GM19025 (cell line): ENCODE measurements at regions not wholly inside any gene's neighbourhood (a gene's known extent, or its start where the extent isn't known, plus 50 kb on each side); places are given as distances from the start of the nearest gene placed in this dataset.

Experiments
- ATAC-seq: cut with Tn5 transposase; IDR thresholded peaks from one replicate; pipeline ENCODE4 v1.9.1; 2021; ENCODE audit warnings: mild to moderate bottlenecking, low read depth, moderate library complexity; ENCODE audit not compliant: unreplicated experiment

DNA sequence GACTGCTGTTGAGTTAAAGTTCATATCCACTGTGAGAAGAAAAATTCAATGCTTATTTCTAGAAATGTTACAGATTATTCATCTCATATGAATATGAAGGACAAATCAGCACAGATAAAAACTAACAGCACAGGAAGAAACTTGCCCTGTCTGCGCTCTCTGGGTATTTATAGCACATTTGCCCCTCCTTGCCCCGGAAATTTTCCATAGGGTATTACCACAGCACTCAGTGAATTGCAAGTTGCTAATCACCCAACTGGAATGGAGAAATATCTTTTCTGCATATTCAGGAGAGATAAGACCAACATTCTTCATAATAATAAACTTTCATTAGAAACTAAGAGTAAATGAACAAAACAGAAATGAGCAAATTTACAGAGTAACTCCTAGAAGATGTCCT, 318.0 kb upstream of the KLF12 start:
- ATAC-seq, result no peak

DNA sequence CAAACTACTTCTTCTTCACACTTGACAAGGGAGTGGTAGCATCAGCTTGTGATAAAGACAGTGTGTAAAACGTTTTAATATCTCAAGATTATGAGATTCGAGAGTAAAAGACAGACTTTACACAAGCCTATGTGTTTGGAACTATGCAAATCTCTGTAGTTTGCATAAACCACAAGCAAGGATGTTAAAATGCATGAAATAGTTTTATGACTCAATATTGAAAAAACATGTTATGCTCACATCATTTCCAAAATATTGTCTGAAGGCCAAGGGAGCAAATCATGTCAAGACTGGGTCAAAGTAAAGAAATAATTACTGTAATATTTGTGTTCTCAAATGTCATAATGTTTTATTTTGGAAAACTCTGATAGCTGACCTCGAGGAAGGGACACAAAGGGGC, 316.8 kb upstream of the KLF12 start:
- ATAC-seq, result no peak

DNA sequence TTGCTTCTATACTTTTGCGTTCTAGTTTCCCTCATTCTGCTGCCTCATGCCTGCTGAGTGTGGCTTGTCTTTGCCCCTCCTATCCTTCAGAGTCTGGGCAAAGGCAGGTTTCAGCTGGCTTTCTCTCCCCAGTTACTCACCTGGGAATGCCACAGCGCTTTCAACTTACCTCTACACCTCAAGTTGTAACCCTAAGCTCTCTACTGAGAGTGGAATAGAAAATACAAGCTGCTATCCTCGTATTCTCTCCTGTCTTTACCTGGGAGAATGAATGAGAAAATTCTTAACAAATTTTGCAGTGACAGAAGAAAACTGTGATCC, 316.3 kb upstream of the KLF12 start:
- no peak for ATAC-seq

DNA sequence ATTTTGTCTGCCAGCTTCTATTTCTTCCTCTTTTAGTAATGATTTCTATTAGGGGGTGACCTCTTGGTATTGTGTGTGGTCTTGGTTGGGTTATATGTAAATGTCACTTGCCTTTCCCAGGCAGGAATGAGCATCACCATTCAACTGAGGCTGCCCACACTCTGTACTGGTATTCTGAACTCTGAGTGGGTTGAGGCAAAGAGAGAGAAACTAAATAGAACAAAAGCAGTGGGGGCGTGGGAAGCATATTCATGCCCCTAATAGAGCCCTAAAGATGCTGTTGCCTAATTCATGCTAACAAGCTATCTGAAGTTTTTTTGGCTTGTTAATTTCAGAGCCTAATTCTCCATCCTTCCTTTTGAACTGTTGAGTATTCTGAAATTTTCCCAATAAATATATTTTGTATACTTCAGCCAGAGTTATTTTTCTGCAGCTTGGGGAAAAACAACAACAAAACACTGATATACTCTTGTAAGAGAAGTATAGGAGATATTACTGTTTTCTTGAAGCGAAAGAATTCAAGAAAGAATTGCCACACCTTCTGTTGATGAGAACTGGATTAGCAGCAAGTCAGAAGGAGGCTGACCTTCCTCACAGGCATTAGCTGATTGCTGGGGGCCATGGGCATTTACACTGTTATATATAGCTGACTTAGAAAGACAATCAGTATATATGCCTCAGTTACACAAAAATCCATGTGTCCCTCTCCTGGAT, 315.8 kb upstream of the KLF12 start:
- ATAC-seq, result no peak

DNA sequence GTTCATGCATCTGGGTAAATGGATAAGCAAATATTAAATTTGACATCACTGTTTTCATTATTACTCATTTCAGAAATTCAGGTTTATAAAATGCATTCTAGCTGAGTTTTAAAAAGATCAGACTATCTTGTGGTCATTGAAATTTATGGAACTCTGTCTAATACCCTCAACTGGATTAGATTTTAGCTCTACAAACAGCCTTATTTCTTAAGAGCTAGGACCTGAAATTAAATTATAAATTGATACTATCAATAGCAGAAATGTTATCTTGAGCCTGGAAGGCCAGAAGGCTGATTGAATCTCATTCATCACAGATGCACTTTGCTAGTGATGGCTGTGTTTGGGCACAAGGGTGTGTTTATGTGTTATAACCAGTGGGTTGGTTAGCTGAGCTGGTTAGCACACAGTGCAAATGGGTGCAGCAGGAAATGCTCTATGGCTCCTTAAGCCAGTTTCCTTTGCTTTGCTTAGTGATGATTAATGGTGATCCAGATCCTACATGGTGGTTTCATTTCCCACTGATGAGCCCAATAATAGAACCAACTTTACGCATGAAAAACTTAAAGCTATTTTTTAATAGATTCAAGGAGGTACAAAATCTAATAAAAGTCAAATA, 310.8 kb upstream of the KLF12 start:
- ATAC-seq, result no peak

DNA sequence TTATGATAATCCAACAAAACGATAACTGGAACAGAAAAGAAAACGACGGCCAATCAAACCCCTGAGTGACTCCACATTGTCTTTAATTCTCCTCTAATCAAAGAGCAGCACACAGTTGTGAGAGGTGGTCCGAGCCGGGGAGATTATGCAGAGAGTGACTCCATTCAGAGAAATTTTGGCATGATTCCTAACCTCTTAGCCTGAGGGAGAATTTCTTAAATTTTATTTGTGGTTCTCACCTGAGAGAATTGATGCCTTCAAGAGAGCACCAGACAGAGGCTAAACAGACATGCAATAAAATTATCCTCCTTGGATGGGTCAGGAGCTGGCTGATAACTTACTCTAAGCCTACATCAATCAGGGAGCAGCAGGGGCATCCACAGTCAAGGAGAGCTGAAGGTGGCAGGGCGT, 310.0 kb upstream of the KLF12 start:
- ATAC-seq, result no peak

DNA sequence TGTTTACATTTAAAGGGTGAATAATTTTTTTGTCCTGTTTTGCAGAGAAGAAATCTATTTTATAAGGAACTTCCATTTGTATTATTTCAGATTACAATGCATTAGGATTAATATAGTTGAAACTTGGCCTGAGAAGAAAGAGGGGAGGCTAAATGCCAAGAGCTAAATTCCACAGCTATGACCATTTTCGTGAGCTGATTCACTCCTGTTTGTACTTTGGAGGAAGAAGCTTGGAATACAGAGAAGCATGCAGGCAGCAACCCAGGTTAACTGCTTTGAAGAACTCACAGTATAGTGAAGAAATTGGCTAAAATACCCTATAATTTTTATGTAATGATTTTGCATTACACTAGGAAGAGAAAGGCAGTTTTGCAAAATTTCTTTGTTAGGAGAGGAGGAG, 309.4 kb upstream of the KLF12 start:
- no peak for ATAC-seq

DNA sequence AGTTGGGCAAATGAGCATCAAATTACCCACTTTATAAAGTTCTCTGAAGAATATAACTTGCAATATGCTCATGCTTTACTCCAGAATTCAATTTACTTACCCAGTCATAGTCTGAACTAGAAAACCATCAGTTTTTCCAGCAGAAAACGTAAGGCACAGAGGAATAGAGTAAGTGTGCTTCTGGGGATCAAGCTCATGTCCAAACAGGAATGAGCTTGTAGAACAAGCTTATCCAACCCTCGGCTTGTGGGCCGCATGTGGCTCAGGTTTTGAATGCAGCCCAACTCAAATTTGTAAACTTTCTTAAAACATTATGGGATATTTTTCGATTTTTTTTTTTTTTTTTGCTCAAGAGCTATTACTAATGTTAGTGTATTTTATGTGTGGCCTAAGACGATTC, 308.5 kb upstream of the KLF12 start:
- ATAC-seq, result no peak

DNA sequence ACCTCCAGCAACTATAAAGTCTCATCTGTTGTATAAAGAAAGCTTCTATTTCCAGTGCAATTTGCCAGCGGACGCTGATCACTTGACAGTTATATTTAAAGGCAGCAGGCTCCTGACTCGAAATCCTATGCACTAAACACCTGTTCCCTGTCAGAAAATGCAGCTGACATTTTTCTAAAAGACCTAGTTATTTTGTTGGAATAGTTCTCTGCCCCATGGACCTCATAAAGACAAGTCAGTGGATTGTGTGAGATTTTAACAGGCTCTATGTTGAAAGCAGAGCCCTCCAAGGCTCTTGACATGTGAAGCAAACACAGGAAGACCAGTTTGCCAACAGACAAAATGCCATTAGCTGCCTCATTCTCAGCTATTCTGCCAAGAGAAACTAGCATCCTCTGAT, 304.7 kb upstream of the KLF12 start:
- ATAC-seq, result no peak

DNA sequence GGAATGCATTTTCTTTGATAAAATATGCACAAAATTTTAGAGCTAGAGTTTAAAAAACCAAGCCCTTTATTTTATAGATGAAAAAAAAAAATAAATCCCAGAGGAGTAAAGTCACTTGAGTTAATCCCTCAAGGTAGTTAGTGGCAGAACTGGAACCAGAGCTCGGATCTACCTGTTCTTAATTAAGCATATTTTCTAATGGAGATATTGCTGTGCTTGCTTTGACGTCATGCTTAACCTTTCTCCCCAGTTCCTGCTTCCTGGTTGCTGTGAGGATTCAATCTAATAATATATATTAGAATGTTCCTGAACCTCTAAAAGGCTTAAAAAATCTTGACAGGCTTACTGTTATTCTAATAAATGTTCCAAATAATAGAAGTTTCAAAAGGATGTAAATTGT, 300.6 kb upstream of the KLF12 start:
- no peak for ATAC-seq

DNA sequence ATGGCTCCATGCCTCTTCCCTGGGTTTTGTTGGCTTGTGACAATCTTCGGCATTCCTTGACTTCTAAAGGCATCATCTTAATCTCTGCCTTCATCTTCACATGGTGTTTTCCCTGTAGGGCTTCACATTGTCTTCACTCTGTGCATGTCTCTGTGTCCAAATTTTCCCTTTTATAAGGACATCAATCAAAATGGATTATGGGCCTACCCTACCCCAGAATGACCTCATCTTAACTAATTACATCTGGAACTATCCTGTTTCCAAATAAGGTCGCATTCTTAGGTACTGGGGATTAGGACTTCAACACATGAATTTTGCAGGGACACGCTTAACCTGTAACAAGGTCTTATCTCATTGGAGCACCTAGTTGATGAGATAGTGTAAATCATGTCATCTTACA, 290.3 kb upstream of the KLF12 start:
- no peak for ATAC-seq

DNA sequence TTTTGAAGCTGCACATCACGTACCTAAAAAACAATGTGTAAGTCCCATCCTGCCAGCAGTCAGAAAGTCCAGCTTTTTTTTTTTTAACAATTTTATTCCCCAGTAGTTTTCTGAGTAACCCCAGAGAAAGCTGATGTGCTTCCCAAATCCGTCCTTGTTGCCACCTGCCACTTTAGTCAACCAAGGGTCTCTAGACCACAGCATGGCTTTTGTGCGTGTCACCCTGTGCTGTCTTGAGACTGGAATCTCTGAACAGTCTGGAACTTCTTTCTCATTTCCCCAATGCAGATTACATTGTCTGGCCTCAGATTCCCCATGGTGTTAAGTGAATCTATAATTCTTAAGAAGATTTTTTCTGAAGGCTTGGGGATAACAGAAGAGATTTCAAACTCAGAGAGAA, 289.2 kb upstream of the KLF12 start:
- no peak for ATAC-seq

DNA sequence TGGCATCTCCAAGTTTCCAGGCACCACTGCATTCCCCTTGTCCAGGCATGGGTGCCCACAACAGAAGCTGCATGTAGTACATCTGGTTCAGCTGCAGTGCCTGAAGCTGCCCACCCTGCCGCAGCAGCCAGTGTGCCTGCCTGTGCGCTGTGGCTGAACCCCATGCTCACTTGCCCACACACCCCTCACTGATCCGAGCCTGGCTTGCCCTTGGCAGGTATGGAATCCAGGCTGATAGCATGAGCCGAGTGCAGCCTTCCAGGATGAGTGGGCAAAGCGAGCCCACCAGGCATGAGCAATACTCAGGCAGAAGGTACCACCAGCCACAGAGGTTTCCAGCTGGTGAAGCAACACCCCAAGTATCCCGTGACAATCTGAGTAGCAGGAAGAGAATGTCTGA, 280.3 kb upstream of the KLF12 start:
- ATAC-seq, result no peak

DNA sequence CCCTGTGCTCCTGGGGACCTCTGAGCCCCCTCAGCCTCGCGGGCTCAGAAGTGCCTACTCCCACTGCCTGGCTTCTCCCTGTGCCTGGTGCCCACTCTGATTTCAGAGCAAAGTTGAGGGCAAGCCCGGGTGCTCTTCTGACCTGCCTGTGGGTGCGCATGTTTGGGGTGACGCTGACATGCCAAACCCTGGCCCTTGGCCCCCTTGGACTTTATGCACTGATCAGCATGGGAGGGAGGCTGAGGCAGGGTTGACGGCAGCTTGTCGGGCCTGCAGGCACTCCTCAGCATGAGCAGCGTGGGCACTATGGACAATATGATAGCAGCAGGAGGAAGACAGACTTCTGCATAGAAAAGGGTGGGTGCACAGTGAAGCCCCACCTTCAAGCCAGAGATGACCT, 279.3 kb upstream of the KLF12 start:
- no peak for ATAC-seq

DNA sequence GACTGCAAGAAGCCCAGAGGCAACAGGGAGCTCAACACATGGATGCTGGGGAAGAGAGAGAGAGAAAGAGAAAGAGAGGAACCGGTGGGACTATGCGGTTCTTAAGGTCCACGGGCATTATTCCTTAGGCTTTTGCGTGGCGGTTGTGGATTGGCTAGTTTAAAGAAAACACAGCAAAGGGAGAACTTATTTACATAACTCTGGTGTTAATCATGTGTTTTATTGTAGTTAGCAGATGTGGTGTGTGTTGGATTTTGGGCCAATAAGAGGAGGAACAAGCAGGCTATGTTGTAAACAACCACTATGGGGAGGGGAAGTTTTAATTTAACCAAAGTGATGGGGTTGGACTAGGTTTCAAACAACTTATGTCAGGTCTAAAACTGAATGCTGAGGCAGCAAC, 275.3 kb upstream of the KLF12 start:
- ATAC-seq, result no peak

DNA sequence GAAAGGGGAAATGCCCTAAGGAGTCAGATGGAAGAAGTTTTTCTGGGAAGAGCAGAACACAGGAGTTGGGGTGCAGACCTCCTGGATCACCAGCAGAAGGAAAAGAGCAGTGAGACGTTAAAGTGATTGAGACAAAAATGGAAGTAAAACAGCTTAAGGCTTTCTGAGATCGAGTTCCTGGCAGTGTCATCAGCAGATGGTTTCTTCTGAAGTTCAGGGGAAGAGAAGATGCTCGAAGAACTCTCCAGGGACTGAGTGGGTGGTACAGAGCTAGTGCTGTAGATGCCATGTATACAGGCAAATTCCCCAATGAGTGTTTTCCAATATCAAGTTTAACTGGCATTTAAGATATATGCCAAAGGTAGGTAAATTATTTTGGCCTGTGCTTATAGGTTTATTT, 272.2 kb upstream of the KLF12 start:
- ATAC-seq, result no peak

DNA sequence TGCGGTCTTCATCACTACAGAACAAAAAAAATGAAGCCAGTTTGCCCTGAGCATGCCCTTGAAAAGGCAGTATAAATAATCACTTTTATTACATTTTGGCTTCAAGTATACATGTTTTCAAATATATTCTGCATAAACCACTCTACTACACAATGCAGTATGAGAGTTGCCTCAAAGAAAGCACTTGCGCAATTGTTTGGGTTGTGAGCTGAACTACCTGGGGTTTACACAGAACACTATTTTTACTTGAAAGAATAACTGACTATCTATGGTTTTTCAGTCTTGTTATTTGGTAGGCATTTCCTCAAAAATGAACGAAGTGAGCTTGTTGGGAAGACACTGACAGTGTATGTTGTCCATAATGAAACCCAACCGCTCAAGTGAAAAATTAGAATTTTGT, 264.4 kb upstream of the KLF12 start:
- ATAC-seq, result no peak

DNA sequence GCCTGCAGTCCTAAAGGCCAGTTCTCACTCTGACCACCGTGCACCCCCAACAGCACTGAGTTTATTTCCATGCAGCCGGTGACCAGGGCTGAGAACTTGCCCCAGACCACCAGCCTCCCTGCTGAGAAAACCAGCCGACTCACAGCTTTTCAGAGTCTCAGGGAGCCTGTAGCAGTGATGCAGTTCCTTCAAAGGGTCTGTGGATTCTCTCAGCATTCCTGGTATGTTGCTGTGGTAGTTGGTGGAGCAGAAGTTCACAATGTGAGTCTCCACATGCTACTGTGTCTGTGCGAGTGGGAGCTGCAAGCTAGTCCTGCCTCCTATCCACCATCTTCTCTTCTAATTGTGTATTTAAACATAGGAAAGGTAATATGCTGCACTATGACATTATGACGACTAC, 254.9 kb upstream of the KLF12 start:
- ATAC-seq, result no peak

DNA sequence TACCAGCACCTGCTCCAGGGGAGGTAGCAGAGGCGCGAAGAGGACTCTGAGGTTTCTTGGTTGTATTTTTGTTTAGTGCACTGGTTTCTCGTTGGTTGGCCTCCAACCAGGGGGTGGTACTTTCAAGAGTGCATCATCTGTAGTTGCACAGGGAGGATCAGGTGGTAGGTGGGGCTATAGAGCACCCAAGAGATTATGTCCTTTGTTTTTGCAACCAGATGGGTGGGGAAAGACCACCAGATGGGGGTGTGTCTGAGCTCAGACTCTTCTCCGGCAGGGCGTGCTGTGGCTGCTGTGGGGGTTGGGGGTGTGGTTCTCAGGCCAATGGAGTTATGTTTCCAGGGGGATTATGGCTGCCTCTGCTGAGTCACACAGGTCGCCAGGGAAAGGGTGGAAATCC, 254.4 kb upstream of the KLF12 start:
- ATAC-seq, result no peak

DNA sequence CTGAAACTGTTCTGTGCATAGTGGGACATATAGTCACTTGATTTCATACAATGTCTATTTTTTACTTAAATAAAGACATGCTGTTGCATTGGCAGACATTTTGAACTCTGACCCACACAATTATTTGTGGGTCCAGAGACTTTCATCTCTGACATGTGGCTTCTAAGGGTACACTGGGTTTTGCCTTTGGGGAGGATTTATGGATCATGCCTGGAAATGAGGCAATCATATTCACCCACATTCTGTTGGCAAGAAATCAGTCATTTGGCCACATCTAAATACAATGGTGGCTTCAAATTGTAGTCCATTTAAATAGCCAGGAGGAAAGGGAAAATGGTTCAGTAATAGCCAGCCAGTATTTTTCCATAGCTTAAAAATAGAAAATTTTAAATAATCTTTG, 238.3 kb upstream of the KLF12 start:
- no peak for ATAC-seq

DNA sequence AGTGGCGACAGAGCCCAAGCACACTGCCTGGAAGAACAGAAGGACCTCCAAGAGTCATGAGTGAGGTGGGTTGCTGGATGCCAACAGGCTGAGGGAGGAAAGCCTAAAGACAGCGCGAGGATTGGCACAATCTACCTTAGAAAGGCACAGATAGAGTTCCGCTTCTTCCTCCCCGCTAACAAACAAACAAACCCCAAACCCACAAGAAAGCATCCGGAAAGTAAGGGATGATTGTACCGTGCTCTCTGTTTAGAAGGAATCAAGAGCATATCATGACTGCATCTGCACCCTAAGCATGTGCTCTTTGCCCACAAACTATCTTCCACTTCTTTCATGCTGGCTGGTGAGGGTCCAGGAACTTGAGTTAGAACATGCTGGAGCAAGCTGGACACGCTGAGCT, 233.0 kb upstream of the KLF12 start:
- ATAC-seq, result no peak

DNA sequence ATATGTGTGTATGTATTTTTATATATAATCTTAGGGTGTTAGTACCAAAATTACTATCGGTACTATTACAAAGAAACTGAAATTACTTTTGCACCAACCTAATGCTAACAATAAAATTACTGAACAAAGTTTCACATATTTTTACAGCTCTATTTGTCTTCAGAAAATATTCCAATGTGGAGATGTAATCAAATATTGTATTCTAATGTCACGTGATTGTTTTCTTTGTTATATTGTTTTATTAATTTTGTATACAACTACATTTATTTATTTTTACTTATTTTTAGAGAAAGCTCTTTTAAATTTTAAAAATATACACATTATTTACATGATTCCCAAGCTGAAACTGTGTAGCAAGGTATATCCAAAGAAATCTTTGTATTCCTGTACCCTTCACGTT, 227.1 kb upstream of the KLF12 start:
- no peak for ATAC-seq

DNA sequence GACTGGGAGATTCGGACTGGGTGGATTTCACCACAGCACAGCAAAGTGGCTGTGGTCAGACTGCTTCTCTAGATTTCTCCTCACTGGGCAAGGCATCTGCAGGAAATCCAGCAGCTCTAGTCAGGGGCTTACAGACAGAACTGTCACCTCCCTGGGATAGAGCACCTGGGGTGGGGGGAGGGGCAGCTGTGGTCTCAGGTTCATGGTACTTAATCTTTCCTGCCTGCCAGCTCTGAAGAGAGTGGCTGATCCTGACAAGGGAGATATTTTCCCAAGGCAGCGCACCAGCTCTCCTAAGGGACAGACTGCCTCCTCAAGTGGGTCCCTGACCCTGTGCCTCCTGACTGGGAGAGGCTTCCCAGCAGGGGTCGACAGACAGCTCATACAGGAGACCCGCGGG, 212.8 kb upstream of the KLF12 start:
- no peak for ATAC-seq
